Neural cell (in vitro differentiated cells): ENCODE measurements at regions not wholly inside any gene's neighbourhood (a gene's known extent, or its start where the extent isn't known, plus 50 kb on each side); places are given as distances from the start of the nearest gene placed in this dataset.

Experiments used
- H2AFZ ChIP-seq: fragments of 200-600, 300-800 bp; sonication (generic), shearing (Covaris generic); 2 replicates; pipeline ENCODE4 v1.6.0; 2014; ENCODE audit warnings: low read depth, mild to moderate bottlenecking, antibody characterized with exemption, low read length, moderate library complexity
- H3F3A ChIP-seq: fragments of 200-600 bp; shearing (Covaris generic); 2 replicates; pipeline ENCODE4 v1.6.1; 2016; ENCODE audit warnings: mild to moderate bottlenecking, moderate library complexity, mixed read lengths, antibody characterized with exemption, low read length; ENCODE audit not compliant: insufficient read depth, poor library complexity, severe bottlenecking
- H3K27ac ChIP-seq: fragments of 200-600, 300-800 bp; sonication (generic), shearing (Covaris generic); 2 replicates; pipeline ENCODE4 v1.5.1; 2014; ENCODE audit warnings: mild to moderate bottlenecking, low read length, moderate library complexity
- H3K27me3 ChIP-seq: fragments of 300-800, 200-600 bp; sonication (generic), shearing (Covaris generic); 2 replicates; pipeline ENCODE4 v1.6.0; 2014; ENCODE audit warnings: mild to moderate bottlenecking, low read depth, low read length, moderate library complexity; ENCODE audit not compliant: insufficient read depth
- H3K36me3 ChIP-seq: fragments of 300-800, 200-600 bp; sonication (generic), shearing (Covaris generic); 2 replicates; pipeline ENCODE4 v1.5.1; 2014; ENCODE audit warnings: mild to moderate bottlenecking, antibody characterized with exemption, low read length, moderate library complexity; ENCODE audit not compliant: insufficient read depth
- H3K4me2 ChIP-seq: fragments of 300-800, 200-600 bp; sonication (generic), shearing (Covaris generic); 2 replicates; pipeline ENCODE4 v1.6.0; 2014; ENCODE audit warnings: mild to moderate bottlenecking, low read length
- H3K4me3 ChIP-seq: fragments of 300-800, 200-600 bp; sonication (generic), shearing (Covaris generic); 2 replicates; pipeline ENCODE4 v1.5.1; 2014; ENCODE audit warnings: mild to moderate bottlenecking, low read length, moderate library complexity
- H3K79me2 ChIP-seq: fragments of 200-600 bp; shearing (Covaris generic); replicated peaks from 2 replicates; pipeline ENCODE4 v1.6.0; 2014; ENCODE audit warnings: mild to moderate bottlenecking, low read length, moderate library complexity; ENCODE audit not compliant: insufficient read depth
- H3K9ac ChIP-seq: fragments of 300-800, 200-600 bp; sonication (generic), shearing (Covaris generic); 2 replicates; pipeline ENCODE4 v1.6.1; 2016; ENCODE audit warnings: mild to moderate bottlenecking, low read length, mixed read lengths
- H3K9me2 ChIP-seq: fragments of 200-600 bp; shearing (Covaris generic); 2 replicates; pipeline ENCODE4 v1.6.1; 2016; ENCODE audit warnings: mild to moderate bottlenecking, low read length, mixed read lengths; ENCODE audit not compliant: insufficient read depth
- H3K9me3 ChIP-seq: fragments of 200-600, 300-800 bp; sonication (generic), shearing (Covaris generic); 2 replicates; pipeline ENCODE4 v1.6.1; 2016; ENCODE audit warnings: mild to moderate bottlenecking, mixed run types, low read length, moderate library complexity, mixed read lengths
- H4K20me1 ChIP-seq: fragments of 200-600 bp; shearing (Covaris generic); 2 replicates; pipeline ENCODE4 v1.6.1; 2016; ENCODE audit warnings: mild to moderate bottlenecking, mixed run types; ENCODE audit not compliant: insufficient read depth
- EP300 ChIP-seq: fragments of 450-650 bp; conservative IDR thresholded peaks from 2 replicates; pipeline ENCODE4 v1.6.1; 2014; ENCODE audit warnings: antibody characterized with exemption, mild to moderate bottlenecking, moderate library complexity; ENCODE audit not compliant: poor library complexity, severe bottlenecking
- EZH2 ChIP-seq: fragments of 200-600, 300-800 bp; shearing (Covaris generic), sonication (generic); IDR thresholded peaks from 2 replicates; pipeline ENCODE4 v1.6.1; 2014; ENCODE audit warnings: antibody characterized with exemption, low read length, borderline replicate concordance, mild to moderate bottlenecking; ENCODE audit not compliant: insufficient read depth, poor library complexity, severe bottlenecking
- MXI1 ChIP-seq: fragments of 450-650 bp; conservative IDR thresholded peaks from 2 replicates; pipeline ENCODE4 v1.6.1; 2014; ENCODE audit warnings: antibody characterized with exemption, mild to moderate bottlenecking; ENCODE audit not compliant: poor library complexity, severe bottlenecking
- POLR2AphosphoS5 ChIP-seq: IDR thresholded peaks from 2 replicates; pipeline ENCODE4 v1.6.1; 2012
- RAD21 ChIP-seq: fragments of 450-650 bp; conservative IDR thresholded peaks from 2 replicates; pipeline ENCODE4 v1.6.1; 2014; ENCODE audit warnings: antibody characterized with exemption, mild to moderate bottlenecking, moderate library complexity
- SMC3 ChIP-seq: fragments of 450-650 bp; conservative IDR thresholded peaks from 2 replicates; pipeline ENCODE4 v1.6.1; 2014; ENCODE audit warnings: antibody characterized with exemption, mild to moderate bottlenecking, moderate library complexity; ENCODE audit not compliant: poor library complexity
- TAF1 ChIP-seq: IDR thresholded peaks from 2 replicates; pipeline ENCODE4 v1.6.1; 2012; ENCODE audit warnings: low read depth
- TF ChIP-seq, protein P1 (sequence below): fragments of 450-650 bp; IDR thresholded peaks from 2 replicates; pipeline ENCODE4 v1.5.1; 2014; ENCODE audit warnings: antibody characterized with exemption, mild to moderate bottlenecking, moderate library complexity; ENCODE audit not compliant: poor library complexity, severe bottlenecking
- TF ChIP-seq, protein P2 (sequence below): IDR thresholded peaks from 2 replicates; pipeline ENCODE4 v1.6.1; 2012; ENCODE audit warnings: borderline replicate concordance

DNA sequence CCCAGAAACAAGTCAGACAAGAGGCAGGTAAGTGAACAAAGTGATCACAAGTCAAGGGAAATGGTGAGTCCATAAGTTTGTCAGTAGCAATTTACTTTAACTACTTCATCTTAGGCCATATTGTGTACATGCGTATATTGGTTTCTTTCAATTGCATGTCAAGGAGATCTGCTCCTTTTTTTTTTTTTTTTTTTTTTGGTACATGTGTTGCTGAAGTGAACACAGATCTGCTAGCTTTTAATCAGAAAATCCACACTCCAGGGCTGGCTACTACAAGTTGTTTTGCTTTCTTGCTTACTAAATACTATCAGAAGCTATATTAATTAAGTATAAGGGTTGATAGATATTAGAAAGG, 985.1 kb downstream of the TSN start:
- Histone ChIP-seq H2AFZ (no peak overlapping the region), H3K27me3 (no peaks in the 10 kb centered on the region), H3K36me3 (no peaks in the 10 kb centered on the region), H3K4me2 (no peak overlapping the region), H3K9me2 (no peaks in the 10 kb centered on the region), H3K4me3 (no peak overlapping the region), H4K20me1 (no peaks in the 10 kb centered on the region), H3K9me3 (no peaks in the 10 kb centered on the region), H3F3A (no peaks in the 10 kb centered on the region), H3K79me2 (no peaks in the 10 kb centered on the region), H3K27ac (no peak overlapping the region), H3K9ac (no peak overlapping the region)
- TF ChIP-seq, protein P1, sequence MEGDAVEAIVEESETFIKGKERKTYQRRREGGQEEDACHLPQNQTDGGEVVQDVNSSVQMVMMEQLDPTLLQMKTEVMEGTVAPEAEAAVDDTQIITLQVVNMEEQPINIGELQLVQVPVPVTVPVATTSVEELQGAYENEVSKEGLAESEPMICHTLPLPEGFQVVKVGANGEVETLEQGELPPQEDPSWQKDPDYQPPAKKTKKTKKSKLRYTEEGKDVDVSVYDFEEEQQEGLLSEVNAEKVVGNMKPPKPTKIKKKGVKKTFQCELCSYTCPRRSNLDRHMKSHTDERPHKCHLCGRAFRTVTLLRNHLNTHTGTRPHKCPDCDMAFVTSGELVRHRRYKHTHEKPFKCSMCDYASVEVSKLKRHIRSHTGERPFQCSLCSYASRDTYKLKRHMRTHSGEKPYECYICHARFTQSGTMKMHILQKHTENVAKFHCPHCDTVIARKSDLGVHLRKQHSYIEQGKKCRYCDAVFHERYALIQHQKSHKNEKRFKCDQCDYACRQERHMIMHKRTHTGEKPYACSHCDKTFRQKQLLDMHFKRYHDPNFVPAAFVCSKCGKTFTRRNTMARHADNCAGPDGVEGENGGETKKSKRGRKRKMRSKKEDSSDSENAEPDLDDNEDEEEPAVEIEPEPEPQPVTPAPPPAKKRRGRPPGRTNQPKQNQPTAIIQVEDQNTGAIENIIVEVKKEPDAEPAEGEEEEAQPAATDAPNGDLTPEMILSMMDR = no peak
- TF ChIP-seq RAD21 (no peak), MXI1 (no peak), POLR2AphosphoS5 (no peak), EP300 (no peak)
- TF ChIP-seq, protein P2, sequence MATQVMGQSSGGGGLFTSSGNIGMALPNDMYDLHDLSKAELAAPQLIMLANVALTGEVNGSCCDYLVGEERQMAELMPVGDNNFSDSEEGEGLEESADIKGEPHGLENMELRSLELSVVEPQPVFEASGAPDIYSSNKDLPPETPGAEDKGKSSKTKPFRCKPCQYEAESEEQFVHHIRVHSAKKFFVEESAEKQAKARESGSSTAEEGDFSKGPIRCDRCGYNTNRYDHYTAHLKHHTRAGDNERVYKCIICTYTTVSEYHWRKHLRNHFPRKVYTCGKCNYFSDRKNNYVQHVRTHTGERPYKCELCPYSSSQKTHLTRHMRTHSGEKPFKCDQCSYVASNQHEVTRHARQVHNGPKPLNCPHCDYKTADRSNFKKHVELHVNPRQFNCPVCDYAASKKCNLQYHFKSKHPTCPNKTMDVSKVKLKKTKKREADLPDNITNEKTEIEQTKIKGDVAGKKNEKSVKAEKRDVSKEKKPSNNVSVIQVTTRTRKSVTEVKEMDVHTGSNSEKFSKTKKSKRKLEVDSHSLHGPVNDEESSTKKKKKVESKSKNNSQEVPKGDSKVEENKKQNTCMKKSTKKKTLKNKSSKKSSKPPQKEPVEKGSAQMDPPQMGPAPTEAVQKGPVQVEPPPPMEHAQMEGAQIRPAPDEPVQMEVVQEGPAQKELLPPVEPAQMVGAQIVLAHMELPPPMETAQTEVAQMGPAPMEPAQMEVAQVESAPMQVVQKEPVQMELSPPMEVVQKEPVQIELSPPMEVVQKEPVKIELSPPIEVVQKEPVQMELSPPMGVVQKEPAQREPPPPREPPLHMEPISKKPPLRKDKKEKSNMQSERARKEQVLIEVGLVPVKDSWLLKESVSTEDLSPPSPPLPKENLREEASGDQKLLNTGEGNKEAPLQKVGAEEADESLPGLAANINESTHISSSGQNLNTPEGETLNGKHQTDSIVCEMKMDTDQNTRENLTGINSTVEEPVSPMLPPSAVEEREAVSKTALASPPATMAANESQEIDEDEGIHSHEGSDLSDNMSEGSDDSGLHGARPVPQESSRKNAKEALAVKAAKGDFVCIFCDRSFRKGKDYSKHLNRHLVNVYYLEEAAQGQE = no peak

DNA sequence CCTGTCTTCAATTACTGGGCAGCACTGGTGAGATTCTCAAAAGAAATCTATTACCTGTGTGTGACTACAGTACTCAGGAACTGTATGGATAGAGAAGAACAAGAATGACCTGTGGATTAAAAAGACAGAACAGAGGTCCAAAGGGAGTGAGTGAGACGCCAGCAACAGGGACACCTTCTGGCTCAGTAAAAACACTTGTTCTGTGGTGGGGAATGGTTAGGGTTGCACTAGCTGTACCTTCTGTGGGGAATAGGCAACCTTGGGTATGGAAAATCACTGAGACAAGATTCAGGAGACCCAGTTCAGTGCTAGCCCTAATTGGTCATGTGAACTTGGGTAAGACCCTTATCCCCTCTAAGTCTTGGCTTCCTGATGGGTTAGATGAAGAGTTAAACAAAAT, 986.0 kb downstream of the TSN start:
- no peaks in the 10 kb centered on the region for H3K27me3 ChIP-seq
- H3K9ac ChIP-seq = no peak overlapping the region
- H3K79me2 ChIP-seq = no peaks in the 10 kb centered on the region
- no peak overlapping the region for H3K4me2 ChIP-seq
- H3F3A ChIP-seq = no peaks in the 10 kb centered on the region
- no peaks in the 10 kb centered on the region for H3K9me3 ChIP-seq
- no peaks in the 10 kb centered on the region for H3K9me2 ChIP-seq
- H4K20me1 ChIP-seq = no peaks in the 10 kb centered on the region
- H3K36me3 ChIP-seq = no peaks in the 10 kb centered on the region
- TF ChIP-seq MXI1 = no peak
- H3K4me3 ChIP-seq = no peak overlapping the region
- H3K27ac ChIP-seq = no peak overlapping the region
- no peak overlapping the region for H2AFZ ChIP-seq

DNA sequence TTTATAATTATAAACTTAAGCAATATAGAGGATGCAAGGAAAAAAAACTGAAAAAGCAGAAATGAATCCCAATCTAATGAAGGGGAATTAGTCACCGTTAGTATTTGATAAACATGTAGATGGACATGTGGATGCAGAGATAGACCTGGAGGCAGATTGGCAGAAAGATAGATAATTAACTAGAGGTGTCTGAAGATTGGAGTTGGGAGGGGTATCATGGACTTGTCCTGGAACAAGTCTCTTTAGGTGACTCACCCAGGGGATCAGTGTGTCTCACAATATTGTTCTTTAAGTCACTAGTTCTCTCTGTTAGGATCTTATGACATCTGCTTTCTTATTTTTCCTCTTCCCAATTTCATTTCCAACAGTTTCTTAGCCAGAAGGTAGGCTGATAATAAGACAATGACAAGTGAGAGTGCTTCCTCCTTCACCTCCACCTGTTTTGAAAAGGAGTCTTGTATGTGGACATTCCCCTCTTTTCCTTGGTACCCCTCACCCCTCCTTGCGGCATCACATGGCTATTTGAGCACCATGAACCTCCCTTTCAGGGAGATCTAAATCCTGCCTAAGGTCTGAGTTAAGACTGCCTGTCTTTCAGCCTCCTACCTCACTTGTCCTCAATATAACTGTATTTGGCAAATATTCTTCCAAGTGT, 987.7 kb downstream of the TSN start:
- Histone ChIP-seq H3K36me3 (no peaks in the 10 kb centered on the region), H3K27ac (no peak overlapping the region), H3K9ac (no peak overlapping the region), H3K9me3 (no peaks in the 10 kb centered on the region), H3K4me2 (no peak overlapping the region), H3K27me3 (no peaks in the 10 kb centered on the region), H3K4me3 (no peak overlapping the region), H2AFZ (no peak overlapping the region), H4K20me1 (no peaks in the 10 kb centered on the region), H3F3A (no peaks in the 10 kb centered on the region), H3K79me2 (no peaks in the 10 kb centered on the region), H3K9me2 (no peaks in the 10 kb centered on the region)
- TF ChIP-seq, protein P2 = no peak
- no peak for TF ChIP-seq RAD21
- TF ChIP-seq SMC3 = no peak
- TF ChIP-seq TAF1 = no peak
- TF ChIP-seq MXI1 = no peak
- no peak for TF ChIP-seq EP300
- no peak for TF ChIP-seq POLR2AphosphoS5
- TF ChIP-seq, protein P1 = no peak
- no peak for TF ChIP-seq EZH2
